NCI-H2171 treated with DMSO at 0.1 percent for 48 hours (cell line): ENCODE measurements at regions not wholly inside any gene's neighbourhood (a gene's known extent, or its start where the extent isn't known, plus 50 kb on each side); places are given as distances from the start of the nearest gene placed in this dataset.

Experiments used
- DNase-seq: peaks from one replicate; lab custom pipeline; 2025; lab: John Stamatoyannopoulos, UW

GRCh38 chr2:184540246-184540789, 58.0 kb upstream of the ZNF804A start:
- DNase-seq: no peak

DNA sequence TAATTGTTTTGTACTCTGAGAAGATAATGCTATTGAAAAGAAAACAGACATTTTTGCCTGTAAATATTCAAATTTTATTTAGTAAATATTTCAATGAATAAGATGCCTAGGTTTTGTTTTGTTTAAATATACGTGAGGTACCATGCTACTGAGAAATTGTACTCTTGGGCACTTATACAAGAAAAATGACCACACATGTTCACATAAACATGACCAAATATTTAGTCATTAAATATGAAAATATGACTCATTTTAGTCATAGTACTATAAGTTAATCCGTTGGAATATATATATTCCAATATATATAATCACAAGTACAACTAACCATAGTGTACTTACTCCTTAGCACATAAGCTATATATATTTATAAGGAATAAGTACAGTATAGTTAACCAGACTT, 56.7 kb upstream of the ZNF804A start:
- no peak for DNase-seq

- no peak for DNase-seq
Measured at GRCh38 chr2:184543832-184544231, 54.5 kb upstream of the ZNF804A start.
